Suprapubic skin (tissue), 4 donors: ENCODE measurements at regions not wholly inside any gene's neighbourhood (a gene's known extent, or its start where the extent isn't known, plus 50 kb on each side); places are given as distances from the start of the nearest gene placed in this dataset.

ENCODE experiments used
- DNase-seq, 2 donors: peaks; one replicate each; pipeline ENCODE4 v3.0.0-alpha.2; 2019; ENCODE audit warnings: low spot score in 2 of 2
- H3K27ac ChIP-seq: fragments of 200-600 bp; sonication (generic); one replicate; pipeline ENCODE4 v1.5.1; 2019
- H3K27me3 ChIP-seq: fragments of 200-600 bp; sonication (generic); one replicate; pipeline ENCODE4 v1.5.1; 2019
- H3K36me3 ChIP-seq: fragments of 200-600 bp; sonication (generic); one replicate; pipeline ENCODE4 v1.5.1; 2019
- H3K4me1 ChIP-seq: fragments of 200-600 bp; sonication (generic); one replicate; pipeline ENCODE4 v1.5.1; 2019
- H3K4me3 ChIP-seq: fragments of 200-600 bp; sonication (generic); one replicate; pipeline ENCODE4 v1.5.1; 2019; ENCODE audit warnings: mild to moderate bottlenecking
- H3K9me3 ChIP-seq: fragments of 200-600 bp; sonication (generic); one replicate; pipeline ENCODE4 v1.5.1; 2019
- EP300 ChIP-seq: sonication (generic); formaldehyde crosslinking; IDR thresholded peaks from one replicate; pipeline ENCODE4 v1.6.1; 2017; ENCODE audit warnings: antibody characterized with exemption
- POLR2A ChIP-seq, 2 donors: fragments of 450-650 bp; IDR thresholded peaks; one replicate each; pipeline ENCODE4 v1.6.1; 2017; ENCODE audit warnings: antibody characterized with exemption in 2 of 2, mild to moderate bottlenecking in 2 of 2, moderate library complexity in 2 of 2
- POLR2AphosphoS5 ChIP-seq, 3 donors: sonication (generic); formaldehyde crosslinking; IDR thresholded peaks; one replicate each; pipeline ENCODE4 v1.6.1; 2017; ENCODE audit warnings: antibody characterized with exemption in 3 of 3
- WGBS: methylation state at CpG from one replicate; pipeline ENCODE4 v1.1.5; 2018; 5-methylcytosine and 5-hydroxymethylcytosine counted together
- TF ChIP-seq, protein P1 (sequence below), 2 donors: fragments of 200-600 bp in 1 of 2; fragments of 450-650 bp in 1 of 2; sonication (generic) in 1 of 2; IDR thresholded peaks; one replicate each; pipeline ENCODE4 v1.5.1; 2016 to 2019; ENCODE audit warnings: antibody characterized with exemption in 2 of 2, mild to moderate bottlenecking in 1 of 2, moderate library complexity in 1 of 2

- TF ChIP-seq, protein P1, sequence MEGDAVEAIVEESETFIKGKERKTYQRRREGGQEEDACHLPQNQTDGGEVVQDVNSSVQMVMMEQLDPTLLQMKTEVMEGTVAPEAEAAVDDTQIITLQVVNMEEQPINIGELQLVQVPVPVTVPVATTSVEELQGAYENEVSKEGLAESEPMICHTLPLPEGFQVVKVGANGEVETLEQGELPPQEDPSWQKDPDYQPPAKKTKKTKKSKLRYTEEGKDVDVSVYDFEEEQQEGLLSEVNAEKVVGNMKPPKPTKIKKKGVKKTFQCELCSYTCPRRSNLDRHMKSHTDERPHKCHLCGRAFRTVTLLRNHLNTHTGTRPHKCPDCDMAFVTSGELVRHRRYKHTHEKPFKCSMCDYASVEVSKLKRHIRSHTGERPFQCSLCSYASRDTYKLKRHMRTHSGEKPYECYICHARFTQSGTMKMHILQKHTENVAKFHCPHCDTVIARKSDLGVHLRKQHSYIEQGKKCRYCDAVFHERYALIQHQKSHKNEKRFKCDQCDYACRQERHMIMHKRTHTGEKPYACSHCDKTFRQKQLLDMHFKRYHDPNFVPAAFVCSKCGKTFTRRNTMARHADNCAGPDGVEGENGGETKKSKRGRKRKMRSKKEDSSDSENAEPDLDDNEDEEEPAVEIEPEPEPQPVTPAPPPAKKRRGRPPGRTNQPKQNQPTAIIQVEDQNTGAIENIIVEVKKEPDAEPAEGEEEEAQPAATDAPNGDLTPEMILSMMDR (IDR thresholded peaks at IDR 0.05): no peak
- TF ChIP-seq POLR2AphosphoS5 (IDR thresholded peaks at IDR 0.05) (no peak), EP300 (no peak)
- Histone ChIP-seq H3K4me1 (peaks cover under 1% of the 10 kb centered on the region), H3K27me3 (no peaks in the 10 kb centered on the region), H3K36me3 (no peaks in the 10 kb centered on the region), H3K4me3 (no peak overlapping the region), H3K27ac (no peak overlapping the region), H3K9me3 (no peaks in the 10 kb centered on the region)
- WGBS: 97% methylated on average over 3 of the region's 3 CpGs
- no peak for DNase-seq
Observed at GRCh38 chr4:123278755-123279154, 117.8 kb upstream of the SPRY1 start.

- Histone ChIP-seq H3K9me3 (no peaks in the 10 kb centered on the region), H3K27me3 (no peaks in the 10 kb centered on the region), H3K36me3 (no peaks in the 10 kb centered on the region), H3K4me1 (peaks cover 4% of the 10 kb centered on the region), H3K4me3 (no peak overlapping the region), H3K27ac (no peak overlapping the region)
- no peak for DNase-seq
- TF ChIP-seq POLR2AphosphoS5 (IDR thresholded peaks at IDR 0.05): no peak
- TF ChIP-seq, protein P1 (IDR thresholded peaks at IDR 0.05): no peak
- 87% methylated on average over 3 of the region's 3 CpGs for WGBS
Observed at GRCh38 chr4:123283371-123283895, 113.2 kb upstream of the SPRY1 start.

- no peak for DNase-seq
- WGBS: 5% methylated on average over 2 of the region's 2 CpGs
- H3K4me1 ChIP-seq: peaks cover 4% of the 10 kb centered on the region
- H3K9me3 ChIP-seq: no peaks in the 10 kb centered on the region
- TF ChIP-seq POLR2AphosphoS5 (IDR thresholded peaks at IDR 0.05) (no peak), EP300 (no peak), POLR2A (IDR thresholded peaks at IDR 0.05) (no peak)
- TF ChIP-seq, protein P1 (IDR thresholded peaks at IDR 0.05): no peak
- H3K27me3 ChIP-seq: no peaks in the 10 kb centered on the region
- no peak overlapping the region for H3K27ac ChIP-seq
- H3K4me3 ChIP-seq: no peak overlapping the region
- H3K36me3 ChIP-seq: no peaks in the 10 kb centered on the region
Observed at GRCh38 chr4:123284168-123284567, 112.4 kb upstream of the SPRY1 start.

GRCh38 chr4:123286903-123287466, 109.6 kb upstream of the SPRY1 start:
- no peaks in the 10 kb centered on the region for H3K27me3 ChIP-seq
- TF ChIP-seq, protein P1 (IDR thresholded peaks at IDR 0.05): no peak
- TF ChIP-seq EP300 (no peak), POLR2AphosphoS5 (IDR thresholded peaks at IDR 0.05) (no peak), POLR2A (IDR thresholded peaks at IDR 0.05) (no peak)
- no peak overlapping the region for H3K4me3 ChIP-seq
- 93% methylated on average over 2 of the region's 2 CpGs for WGBS
- no peak for DNase-seq
- H3K27ac ChIP-seq: no peak overlapping the region
- H3K9me3 ChIP-seq: peaks cover 13% of the 10 kb centered on the region
- peaks cover 4% of the 10 kb centered on the region for H3K4me1 ChIP-seq
- no peaks in the 10 kb centered on the region for H3K36me3 ChIP-seq

DNA sequence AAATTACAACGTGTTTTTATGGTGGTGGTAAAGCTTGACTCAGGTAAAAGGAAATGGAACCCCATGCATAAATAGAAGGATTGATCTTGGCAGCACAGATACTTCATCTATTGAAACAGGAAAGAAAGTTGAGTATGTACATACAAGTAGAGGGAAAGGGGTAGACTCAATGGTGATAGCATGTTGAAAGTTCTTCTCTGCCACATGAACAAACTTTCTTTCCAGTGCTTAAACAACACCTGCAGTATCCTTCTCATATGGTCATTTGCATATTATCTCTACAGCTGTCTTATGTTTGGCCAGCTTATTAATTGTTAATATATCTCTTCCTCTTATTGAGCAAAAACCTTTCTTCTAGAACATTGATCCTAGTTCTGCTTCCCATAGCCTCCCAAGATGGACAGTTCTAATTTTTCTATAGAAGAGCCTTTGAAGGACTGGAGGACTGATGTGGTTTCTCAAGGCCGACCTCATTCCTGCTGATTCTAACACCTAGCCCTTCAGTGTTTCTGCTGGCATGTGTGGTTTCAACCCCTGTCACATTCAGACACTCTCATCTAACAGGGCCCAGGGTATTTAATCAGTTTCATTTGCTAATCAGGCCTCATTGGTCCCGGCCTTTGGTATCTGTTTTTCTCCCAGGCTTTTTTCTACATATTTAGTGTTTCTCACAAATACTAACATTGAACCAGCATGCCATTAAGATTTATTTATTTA, 108.1 kb upstream of the SPRY1 start:
- no peak for DNase-seq

More for the DNA sequence above, 108.1 kb upstream of the SPRY1 start:
- Histone ChIP-seq H3K27me3 (no peaks in the 10 kb centered on the region), H3K36me3 (no peaks in the 10 kb centered on the region), H3K4me3 (no peak overlapping the region), H3K9me3 (peaks cover 17% of the 10 kb centered on the region), H3K4me1 (peaks cover 4% of the 10 kb centered on the region), H3K27ac (no peak overlapping the region)
- 87% methylated on average over 3 of the region's 3 CpGs for whole genome bisulfite sequencing
- no peak for TF ChIP-seq POLR2A (IDR thresholded peaks at IDR 0.05)
- TF ChIP-seq EP300: no peak
- TF ChIP-seq, protein P1 (IDR thresholded peaks at IDR 0.05): no peak
- no peak for TF ChIP-seq POLR2AphosphoS5 (IDR thresholded peaks at IDR 0.05)
